Duodenal mucosa (tissue), 2 donors: ENCODE measurements at regions not wholly inside any gene's neighbourhood (a gene's known extent, or its start where the extent isn't known, plus 50 kb on each side); places are given as distances from the start of the nearest gene placed in this dataset.

Experiments
- H3K27ac ChIP-seq: one replicate; pipeline ENCODE4 v1.7.0; 2013; ENCODE audit warnings: low read depth, low read length
- H3K27me3 ChIP-seq, 2 donors: one replicate each; pipeline ENCODE4 v1.7.0; 2013; ENCODE audit warnings: low read length in 2 of 2, control low read depth in 1 of 2; ENCODE audit not compliant: insufficient read depth in 2 of 2, control insufficient read depth in 1 of 2
- H3K36me3 ChIP-seq, 2 donors: one replicate each; pipeline ENCODE4 v1.7.0; 2013; ENCODE audit warnings: low read length in 2 of 2, control low read depth in 1 of 2; ENCODE audit not compliant: insufficient read depth in 2 of 2, control insufficient read depth in 1 of 2
- H3K4me1 ChIP-seq, 2 donors: one replicate each; pipeline ENCODE4 v1.7.0; 2013; ENCODE audit warnings: low read length in 2 of 2, control low read depth in 1 of 2; ENCODE audit not compliant: insufficient read depth in 2 of 2, control insufficient read depth in 1 of 2
- H3K4me3 ChIP-seq, 2 donors: one replicate each; pipeline ENCODE4 v1.7.0; 2013; ENCODE audit warnings: low read length in 2 of 2, low read depth in 1 of 2
- H3K9ac ChIP-seq, 2 donors: one replicate each; pipeline ENCODE4 v1.7.0; 2013; ENCODE audit warnings: low read length in 2 of 2, low read depth in 1 of 2
- H3K9me3 ChIP-seq, 2 donors: one replicate each; pipeline ENCODE4 v1.7.0; 2013; ENCODE audit warnings: low read length in 2 of 2, control low read depth in 1 of 2; ENCODE audit not compliant: control insufficient read depth in 1 of 2

GRCh38 chr1:59074598-59074997 lies 222.3 kb upstream of the FGGY start:
- Histone ChIP-seq H3K36me3 (no peaks in the 10 kb centered on the region), H3K9ac (no peak overlapping the region), H3K27me3 (no peaks in the 10 kb centered on the region), H3K27ac (no peak overlapping the region), H3K4me1 (peaks cover 27 to 28% of the 10 kb centered on the region in 2 donors), H3K9me3 (no peaks in the 10 kb centered on the region), H3K4me3 (no peak overlapping the region)

DNA sequence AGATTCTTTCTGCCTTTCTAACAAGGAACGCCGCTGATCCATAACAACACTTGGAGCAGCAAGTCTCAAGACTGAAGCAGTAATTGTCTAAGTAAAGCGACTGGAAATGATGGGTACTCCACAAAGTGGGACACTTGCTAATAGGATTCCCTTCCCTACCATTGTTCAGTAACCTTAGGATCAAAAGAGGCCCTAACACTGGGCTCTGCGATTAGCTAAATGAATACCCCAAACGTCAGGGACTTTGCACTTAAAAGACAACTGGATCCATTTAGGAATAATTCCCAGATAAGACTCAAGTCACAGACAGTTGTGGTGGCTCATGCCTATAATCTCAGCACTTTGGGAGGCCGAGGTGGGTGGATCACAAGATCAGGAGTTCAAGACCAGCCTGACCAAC lies 221.9 kb upstream of the FGGY start:
- no peak overlapping the region for H3K27ac ChIP-seq
- no peak overlapping the region for H3K4me3 ChIP-seq
- no peaks in the 10 kb centered on the region for H3K27me3 ChIP-seq
- H3K9me3 ChIP-seq: no peaks in the 10 kb centered on the region
- H3K4me1 ChIP-seq: peaks cover 28 to 32% of the 10 kb centered on the region in 2 donors
- no peaks in the 10 kb centered on the region for H3K36me3 ChIP-seq
- H3K9ac ChIP-seq: no peak overlapping the region

DNA sequence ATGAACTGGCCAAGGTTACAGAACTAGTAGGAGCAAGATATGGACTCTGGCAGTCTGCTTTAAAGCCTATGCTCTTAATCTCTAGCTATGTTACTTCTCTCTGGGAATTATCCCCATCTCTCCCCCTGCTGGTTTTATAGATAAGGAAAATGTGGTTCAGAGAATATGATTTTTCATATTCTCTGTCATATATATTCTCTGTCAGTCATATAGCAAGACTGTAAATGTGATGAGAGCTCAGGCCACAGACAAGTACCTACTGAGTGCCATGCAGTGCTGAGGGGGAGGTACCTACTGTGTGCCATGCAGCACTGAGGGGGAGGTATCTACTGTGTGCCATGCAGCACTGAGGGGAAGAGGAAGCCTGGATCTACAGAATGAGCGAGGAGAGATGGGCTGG lies 220.3 kb upstream of the FGGY start:
- no peak overlapping the region for H3K27ac ChIP-seq
- H3K4me3 ChIP-seq: no peak overlapping the region
- no peaks in the 10 kb centered on the region for H3K27me3 ChIP-seq
- no peaks in the 10 kb centered on the region for H3K9me3 ChIP-seq
- H3K36me3 ChIP-seq: no peaks in the 10 kb centered on the region
- peaks cover 20 to 27% of the 10 kb centered on the region in 2 donors for H3K4me1 ChIP-seq
- no peak overlapping the region for H3K9ac ChIP-seq

DNA sequence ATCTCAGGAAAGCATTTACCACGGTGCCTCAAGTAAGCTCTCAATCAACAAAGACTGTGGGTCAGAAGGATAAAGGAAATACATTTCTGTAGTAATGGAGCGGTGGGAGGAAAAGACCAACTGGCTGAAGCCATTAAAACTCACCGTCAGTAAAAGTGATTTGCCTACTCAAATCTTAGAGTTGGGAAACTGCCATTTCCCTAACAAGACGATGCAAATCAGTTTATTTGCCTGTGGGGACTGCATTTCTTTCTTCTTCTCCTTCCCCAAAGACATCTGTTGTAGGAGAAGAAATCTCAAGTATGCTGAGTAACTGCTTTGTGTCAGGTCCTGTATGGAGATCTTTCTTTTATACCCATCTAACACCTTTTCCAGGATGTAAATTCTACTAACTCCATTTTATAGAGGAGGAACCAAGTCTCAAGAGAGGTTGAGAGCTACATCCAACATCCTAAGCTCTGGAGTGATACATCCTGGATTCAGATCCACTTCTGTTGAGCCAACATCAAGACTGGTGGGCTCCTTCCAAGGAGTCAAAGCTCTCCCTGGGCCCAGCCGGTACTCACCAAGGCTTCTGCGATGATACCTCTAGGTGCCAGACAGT lies 219.3 kb upstream of the FGGY start:
- H3K9ac ChIP-seq: no peak overlapping the region
- peaks cover 20 to 25% of the 10 kb centered on the region in 2 donors for H3K4me1 ChIP-seq
- no peaks in the 10 kb centered on the region for H3K27me3 ChIP-seq
- no peak overlapping the region for H3K27ac ChIP-seq
- H3K9me3 ChIP-seq: no peaks in the 10 kb centered on the region
- no peaks in the 10 kb centered on the region for H3K36me3 ChIP-seq
- no peak overlapping the region for H3K4me3 ChIP-seq

GRCh38 chr1:59078070-59078800 lies 218.7 kb upstream of the FGGY start:
- Histone ChIP-seq H3K9me3 (no peaks in the 10 kb centered on the region), H3K9ac (no peak overlapping the region), H3K27me3 (no peaks in the 10 kb centered on the region), H3K36me3 (no peaks in the 10 kb centered on the region), H3K27ac (no peak overlapping the region), H3K4me1 (peaks cover 20 to 25% of the 10 kb centered on the region in 2 donors), H3K4me3 (no peak overlapping the region)

DNA sequence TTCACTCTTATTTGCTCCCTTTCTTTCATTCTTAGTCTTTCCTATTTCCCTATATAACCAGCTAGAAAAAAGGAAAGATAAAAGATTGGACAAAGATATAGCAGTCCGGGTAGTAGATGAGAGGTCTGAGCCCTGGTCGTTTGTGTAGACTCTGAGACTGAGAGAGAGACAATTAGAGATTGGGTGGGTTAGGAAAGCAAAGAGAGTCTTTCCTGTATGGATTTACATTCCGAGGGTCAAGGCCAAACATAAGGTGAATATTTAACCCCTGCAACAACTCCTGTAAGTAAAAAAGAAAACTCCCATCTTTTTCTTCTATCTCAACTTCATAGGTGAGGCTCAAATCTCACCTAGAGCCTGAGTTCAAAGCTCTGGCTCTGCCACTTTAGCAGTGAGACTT lies 218.0 kb upstream of the FGGY start:
- Histone ChIP-seq H3K4me3 (no peak overlapping the region), H3K27me3 (no peaks in the 10 kb centered on the region), H3K9me3 (no peaks in the 10 kb centered on the region), H3K9ac (no peak overlapping the region), H3K4me1 (peaks cover 20 to 25% of the 10 kb centered on the region in 2 donors), H3K27ac (no peak overlapping the region), H3K36me3 (no peaks in the 10 kb centered on the region)

DNA sequence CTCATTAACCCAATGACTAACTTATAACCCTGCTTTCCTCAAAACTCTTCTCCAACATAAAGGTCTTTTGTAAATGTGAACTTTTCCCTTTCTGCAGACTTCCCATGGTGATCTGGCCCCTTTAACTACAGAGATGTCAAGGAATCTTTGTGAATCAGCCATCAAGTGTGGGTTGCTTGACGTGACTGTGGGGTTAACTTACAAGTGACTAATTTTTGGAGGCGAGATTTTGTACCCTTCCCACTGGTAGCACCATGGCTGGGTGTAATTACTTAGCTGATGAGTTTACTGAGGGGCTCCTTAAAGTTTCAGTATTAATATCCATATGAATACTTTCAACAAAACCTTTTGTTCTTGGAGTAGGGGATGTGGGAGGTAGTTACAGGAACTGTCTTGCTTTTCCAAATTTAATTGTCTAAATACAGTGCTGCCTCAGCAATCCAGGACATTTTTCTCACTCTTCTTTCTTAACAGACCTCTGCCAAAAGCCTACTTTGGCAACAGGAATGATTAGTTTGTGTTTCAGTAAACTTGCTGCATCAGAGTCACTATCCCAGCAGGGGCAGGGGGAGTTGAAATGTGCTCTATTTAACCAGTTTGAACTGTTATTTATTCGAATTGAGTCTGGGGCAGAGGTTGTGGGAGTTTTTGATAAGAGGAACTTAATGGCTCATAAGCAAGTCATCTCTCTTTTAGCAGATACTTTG lies 217.3 kb upstream of the FGGY start:
- no peaks in the 10 kb centered on the region for H3K9me3 ChIP-seq
- H3K27me3 ChIP-seq: no peaks in the 10 kb centered on the region
- H3K4me3 ChIP-seq: no peak overlapping the region
- H3K36me3 ChIP-seq: no peaks in the 10 kb centered on the region
- peaks cover 24 to 25% of the 10 kb centered on the region in 2 donors for H3K4me1 ChIP-seq
- no peak overlapping the region for H3K27ac ChIP-seq
- H3K9ac ChIP-seq: no peak overlapping the region

DNA sequence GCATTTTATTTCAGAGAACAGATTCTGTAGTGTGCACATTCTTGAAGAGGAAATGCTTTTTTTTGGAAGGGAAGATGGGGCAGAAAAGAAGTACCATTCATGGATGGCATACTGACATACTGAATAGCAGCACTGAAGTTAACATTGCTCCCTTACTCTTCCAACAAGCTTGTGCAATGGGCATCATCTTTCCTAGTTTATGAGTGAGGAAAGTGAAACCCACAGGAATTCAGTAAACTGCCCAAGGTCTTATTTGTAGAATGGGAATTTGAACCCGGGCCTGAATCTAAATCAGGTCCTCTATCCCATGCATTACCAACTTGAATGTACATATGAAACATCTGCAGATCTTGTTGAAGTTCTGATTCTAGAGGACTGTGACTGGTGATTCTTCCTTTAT lies 215.7 kb upstream of the FGGY start:
- no peak overlapping the region for H3K4me3 ChIP-seq
- H3K9me3 ChIP-seq: no peaks in the 10 kb centered on the region
- H3K27ac ChIP-seq: no peak overlapping the region
- H3K27me3 ChIP-seq: no peaks in the 10 kb centered on the region
- peaks cover 25% of the 10 kb centered on the region in 2 donors for H3K4me1 ChIP-seq
- no peak overlapping the region for H3K9ac ChIP-seq
- H3K36me3 ChIP-seq: no peaks in the 10 kb centered on the region

GRCh38 chr1:59081795-59082194 lies 215.1 kb upstream of the FGGY start:
- Histone ChIP-seq H3K27ac (no peak overlapping the region), H3K9ac (no peak overlapping the region)

More at GRCh38 chr1:59081795-59082194, 215.1 kb upstream of the FGGY start:
- no peak overlapping the region for H3K4me3 ChIP-seq
- peaks cover 25% of the 10 kb centered on the region in 2 donors for H3K4me1 ChIP-seq
- H3K36me3 ChIP-seq: no peaks in the 10 kb centered on the region
- H3K27me3 ChIP-seq: no peaks in the 10 kb centered on the region
- H3K9me3 ChIP-seq: no peaks in the 10 kb centered on the region
